Epithelial cell of proximal tubule (primary cell): ENCODE measurements at regions not wholly inside any gene's neighbourhood (a gene's known extent, or its start where the extent isn't known, plus 50 kb on each side); places are given as distances from the start of the nearest gene placed in this dataset.

Experiments
- DNase-seq: peaks from one replicate; pipeline ENCODE4 v3.0.0-alpha.2; 2011; ENCODE audit warnings: low read depth
- H3K4me3 ChIP-seq: 2 replicates; pipeline ENCODE4 v1.5.1; 2011; ENCODE audit warnings: low read depth, mild to moderate bottlenecking, low read length
- TF ChIP-seq, protein P1 (sequence below): conservative IDR thresholded peaks from 2 replicates; pipeline ENCODE4 v1.5.1; 2012; ENCODE audit warnings: low read depth, mild to moderate bottlenecking, low read length

DNA sequence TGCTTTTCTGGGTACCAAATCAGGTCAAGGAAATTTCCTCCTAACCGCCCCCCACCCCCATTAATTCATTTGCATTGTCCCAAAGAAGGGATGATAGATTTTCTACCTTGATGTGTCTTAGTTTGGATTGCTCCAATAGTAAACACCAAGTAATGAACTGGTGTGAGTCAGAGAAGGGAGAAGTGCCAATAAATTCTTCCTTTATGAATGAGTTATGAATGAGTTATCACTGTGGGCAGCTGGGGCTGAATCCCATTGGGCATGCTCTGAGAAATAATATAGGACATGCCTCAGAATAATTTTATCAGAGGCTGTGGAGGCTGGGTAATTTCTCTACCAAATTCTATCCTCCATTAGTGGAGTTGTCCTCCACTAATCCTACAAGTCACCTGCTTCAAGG lies 277.9 kb upstream of the FLRT2 start:
- no peak overlapping the region for H3K4me3 ChIP-seq
- TF ChIP-seq, protein P1, sequence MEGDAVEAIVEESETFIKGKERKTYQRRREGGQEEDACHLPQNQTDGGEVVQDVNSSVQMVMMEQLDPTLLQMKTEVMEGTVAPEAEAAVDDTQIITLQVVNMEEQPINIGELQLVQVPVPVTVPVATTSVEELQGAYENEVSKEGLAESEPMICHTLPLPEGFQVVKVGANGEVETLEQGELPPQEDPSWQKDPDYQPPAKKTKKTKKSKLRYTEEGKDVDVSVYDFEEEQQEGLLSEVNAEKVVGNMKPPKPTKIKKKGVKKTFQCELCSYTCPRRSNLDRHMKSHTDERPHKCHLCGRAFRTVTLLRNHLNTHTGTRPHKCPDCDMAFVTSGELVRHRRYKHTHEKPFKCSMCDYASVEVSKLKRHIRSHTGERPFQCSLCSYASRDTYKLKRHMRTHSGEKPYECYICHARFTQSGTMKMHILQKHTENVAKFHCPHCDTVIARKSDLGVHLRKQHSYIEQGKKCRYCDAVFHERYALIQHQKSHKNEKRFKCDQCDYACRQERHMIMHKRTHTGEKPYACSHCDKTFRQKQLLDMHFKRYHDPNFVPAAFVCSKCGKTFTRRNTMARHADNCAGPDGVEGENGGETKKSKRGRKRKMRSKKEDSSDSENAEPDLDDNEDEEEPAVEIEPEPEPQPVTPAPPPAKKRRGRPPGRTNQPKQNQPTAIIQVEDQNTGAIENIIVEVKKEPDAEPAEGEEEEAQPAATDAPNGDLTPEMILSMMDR: no peak
- no peak for DNase-seq

DNA sequence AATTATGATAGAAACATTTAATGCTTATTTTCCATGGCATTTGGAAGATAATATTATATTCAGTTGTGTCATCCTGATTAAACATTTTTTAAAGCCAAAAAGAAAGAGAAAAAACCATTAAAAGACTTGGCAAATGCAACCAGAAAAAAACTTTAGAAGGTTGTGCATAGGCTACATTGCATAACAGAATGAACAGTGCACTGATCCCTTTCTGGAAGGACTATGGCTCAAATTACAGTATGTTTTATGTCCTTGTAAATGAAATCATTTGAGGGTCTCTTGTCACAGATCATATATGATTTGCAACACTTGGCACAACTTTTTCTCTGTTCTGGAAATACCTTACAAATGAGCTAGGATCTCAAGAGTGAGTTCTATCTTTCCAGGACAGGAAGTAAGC lies 275.2 kb upstream of the FLRT2 start:
- TF ChIP-seq, protein P1: no peak
- no peak overlapping the region for H3K4me3 ChIP-seq
- no peak for DNase-seq

DNA sequence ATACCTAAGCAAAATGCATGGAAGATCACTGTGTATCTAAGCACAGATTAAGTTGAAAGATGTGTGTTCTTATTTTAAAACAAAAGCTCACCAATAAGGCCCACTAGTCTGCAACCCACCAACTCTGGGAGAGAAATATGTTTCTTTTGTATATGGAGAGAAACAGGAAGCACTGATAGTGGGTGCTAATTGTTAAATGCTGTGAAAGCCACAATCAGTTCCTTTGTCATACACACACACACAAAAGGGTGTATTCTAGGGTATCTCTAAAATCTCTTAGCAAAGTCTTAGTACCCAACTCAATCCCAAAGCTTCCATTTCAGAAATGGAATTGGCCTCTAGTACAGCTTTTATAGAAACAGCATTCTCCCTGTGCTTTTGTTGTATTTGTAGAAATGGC lies 272.7 kb upstream of the FLRT2 start:
- no peak for DNase-seq
- H3K4me3 ChIP-seq: no peak overlapping the region
- TF ChIP-seq, protein P1: no peak

DNA sequence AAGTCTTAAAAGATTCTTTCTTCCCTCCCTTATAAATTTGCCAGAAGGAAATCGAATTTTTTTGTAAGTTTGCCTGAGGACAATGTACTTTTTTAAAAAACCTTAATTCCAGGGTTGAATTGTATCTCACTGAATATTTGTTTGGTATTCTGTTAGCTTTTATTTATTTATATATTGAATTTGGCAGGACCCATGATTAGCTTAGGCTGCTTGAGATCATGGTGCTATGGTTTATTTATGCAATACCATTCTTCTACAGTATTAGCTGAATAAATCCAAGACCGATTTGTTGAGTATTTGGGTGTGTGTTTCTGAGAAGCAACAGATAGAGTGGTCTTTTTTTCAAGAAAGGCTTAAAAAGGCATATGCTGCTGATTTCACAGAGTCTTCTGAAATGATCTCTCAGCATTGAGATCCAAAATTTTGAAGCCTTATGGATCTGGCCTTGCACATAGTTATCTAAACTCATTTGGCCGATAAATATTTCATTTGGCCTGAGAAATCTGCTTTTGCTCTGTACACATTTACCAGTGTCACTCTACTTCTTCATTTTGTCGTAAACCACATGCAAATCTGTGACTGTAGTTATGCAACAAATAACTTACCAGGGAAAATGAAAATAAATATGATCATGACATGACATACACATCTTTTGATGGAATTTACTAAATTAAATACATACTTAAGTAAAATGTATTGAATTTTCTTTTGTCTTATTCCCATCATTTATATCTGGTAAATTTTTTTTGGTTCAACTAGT lies 265.8 kb upstream of the FLRT2 start:
- DNase-seq: no peak
- H3K4me3 ChIP-seq: no peak overlapping the region
- TF ChIP-seq, protein P1: no peak

DNA sequence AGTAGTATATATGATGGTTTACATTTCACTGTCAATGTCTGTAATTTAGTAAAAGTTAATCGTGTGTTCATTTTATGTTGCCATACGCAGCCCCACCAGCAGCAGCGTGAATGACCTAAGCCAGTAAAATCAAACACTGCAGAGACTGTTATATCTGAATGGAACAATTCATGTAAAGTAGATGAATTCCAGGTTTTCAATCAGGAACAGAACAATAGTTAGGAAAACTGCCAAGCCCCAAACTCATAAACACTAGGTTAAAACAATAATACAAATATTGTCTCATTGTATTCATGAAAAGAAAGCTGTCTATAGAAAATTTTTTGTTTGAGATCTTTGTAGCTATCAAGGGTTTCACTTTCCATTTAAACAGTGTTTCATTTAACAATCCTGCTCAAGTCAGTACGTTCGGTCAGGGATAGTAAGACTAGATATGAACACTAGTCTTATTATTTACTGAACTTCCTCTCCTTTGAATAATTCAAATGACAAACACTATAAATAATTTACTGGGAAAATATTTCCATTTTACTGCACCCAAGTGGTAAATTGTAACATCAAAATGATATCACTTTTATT lies 256.8 kb upstream of the FLRT2 start:
- TF ChIP-seq, protein P1: no peak
- no peak for DNase-seq
- H3K4me3 ChIP-seq: no peak overlapping the region

DNA sequence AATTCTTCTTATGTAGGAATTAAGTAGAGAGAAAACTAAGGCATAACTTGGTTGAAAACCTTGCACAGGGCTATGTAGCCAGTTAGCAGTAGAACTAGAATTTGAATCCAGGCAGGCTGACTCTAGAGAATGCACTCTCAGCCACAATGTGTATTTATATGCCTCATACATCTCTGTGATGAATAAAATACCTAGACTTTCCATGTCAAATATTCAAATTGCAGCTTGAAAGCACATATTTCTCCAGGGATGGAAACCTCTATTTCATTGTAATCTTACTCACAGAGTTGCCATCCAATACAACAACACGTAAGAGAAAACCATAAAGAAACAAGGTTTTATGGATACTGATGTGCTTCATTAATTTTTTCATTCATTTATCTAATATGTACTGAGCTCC lies 256.0 kb upstream of the FLRT2 start:
- TF ChIP-seq, protein P1: no peak
- H3K4me3 ChIP-seq: no peak overlapping the region
- DNase-seq: no peak
